Spleen (tissue), 3 donors: ENCODE measurements at regions not wholly inside any gene's neighbourhood (a gene's known extent, or its start where the extent isn't known, plus 50 kb on each side); places are given as distances from the start of the nearest gene placed in this dataset.

Source experiments
- POLR2A ChIP-seq, 3 donors: fragments of 450-650 bp; IDR thresholded peaks; one replicate each; pipeline ENCODE4 v1.5.1; 2017; ENCODE audit warnings: antibody characterized with exemption in 3 of 3, mild to moderate bottlenecking in 1 of 3
- POLR2AphosphoS5 ChIP-seq, 3 donors: sonication (generic); formaldehyde crosslinking; IDR thresholded peaks; one replicate each; pipeline ENCODE4 v1.5.1; 2017; ENCODE audit warnings: antibody characterized with exemption in 3 of 3

DNA sequence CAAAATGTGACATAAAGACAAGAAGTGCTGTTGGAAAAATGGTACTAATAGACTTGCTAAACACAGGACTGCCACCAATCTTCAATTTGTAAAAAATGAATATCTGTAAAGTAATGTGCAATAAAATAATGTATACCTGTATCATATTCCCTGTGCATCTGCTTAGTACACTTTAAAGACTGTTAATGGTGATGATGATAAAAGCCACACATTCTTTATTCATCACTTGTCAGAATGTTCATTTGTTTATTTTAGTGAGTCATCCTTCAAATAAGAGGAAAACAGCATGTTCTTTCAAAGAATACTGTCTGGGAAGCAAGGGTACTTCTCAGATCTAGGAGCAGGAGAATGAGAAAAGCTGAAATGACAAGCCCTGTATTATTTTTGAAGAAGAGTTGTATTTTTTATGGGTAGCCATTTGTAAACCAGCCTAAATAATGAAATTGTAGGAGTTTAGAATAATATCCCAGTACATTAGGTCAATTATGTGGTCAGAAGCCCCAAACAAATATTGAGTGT is 78.3 kb upstream of the PSMA6 start:
- TF ChIP-seq POLR2A (IDR thresholded peaks at IDR 0.05) (no peak), POLR2AphosphoS5 (IDR thresholded peaks at IDR 0.05) (no peak)
